Activated CD8-positive, alpha-beta memory T cell treated with anti-CD3 and anti-CD28 coated beads for 1 hour (primary cell): ENCODE measurements at regions not wholly inside any gene's neighbourhood (a gene's known extent, or its start where the extent isn't known, plus 50 kb on each side); places are given as distances from the start of the nearest gene placed in this dataset.

Experiments used
- DNase-seq, 2 donors: peaks; one replicate each; pipeline ENCODE4 v3.0.0-alpha.2; 2020; ENCODE audit warnings: low read depth in 1 of 2; ENCODE audit errors: extremely low read depth in 1 of 2

- DNase-seq = no peak
Measured at GRCh38 chr12:89817501-89818226, 109.0 kb upstream of the ATP2B1 start.

GRCh38 chr12:89815225-89815624 is 106.6 kb upstream of the ATP2B1 start:
- DNase-seq = no peak

GRCh38 chr12:89803412-89803811 is 94.8 kb upstream of the ATP2B1 start:
- no peak for DNase-seq

- DNase-seq = no peak
Measured at GRCh38 chr12:89801284-89801683, 92.6 kb upstream of the ATP2B1 start.

GRCh38 chr12:89800435-89800834 is 91.8 kb upstream of the ATP2B1 start:
- no peak for DNase-seq

- no peak for DNase-seq
Measured at GRCh38 chr12:89799316-89799715, 90.7 kb upstream of the ATP2B1 start.

GRCh38 chr12:89797436-89797835 is 88.8 kb upstream of the ATP2B1 start:
- no peak for DNase-seq

- no peak for DNase-seq
Measured at GRCh38 chr12:89796798-89797382, 88.3 kb upstream of the ATP2B1 start.

GRCh38 chr12:89793946-89794345 is 85.3 kb upstream of the ATP2B1 start:
- no peak for DNase-seq

GRCh38 chr12:89791286-89791685 is 82.6 kb upstream of the ATP2B1 start:
- DNase-seq = no peak

GRCh38 chr12:89789862-89790261 is 81.2 kb upstream of the ATP2B1 start:
- no peak for DNase-seq

- DNase-seq = no peak
Measured at GRCh38 chr12:89787763-89788162, 79.1 kb upstream of the ATP2B1 start.

- no peak for DNase-seq
Measured at GRCh38 chr12:89786177-89786810, 77.7 kb upstream of the ATP2B1 start.

GRCh38 chr12:89783359-89784060 is 74.9 kb upstream of the ATP2B1 start:
- no peak for DNase-seq

GRCh38 chr12:89782807-89783206 is 74.2 kb upstream of the ATP2B1 start:
- DNase-seq = no peak

- no peak for DNase-seq
Measured at GRCh38 chr12:89781946-89782550, 73.4 kb upstream of the ATP2B1 start.

- no peak for DNase-seq
Measured at GRCh38 chr12:89781156-89781555, 72.5 kb upstream of the ATP2B1 start.

- no peak for DNase-seq
Measured at GRCh38 chr12:89779090-89779489, 70.5 kb upstream of the ATP2B1 start.

- no peak for DNase-seq
Measured at GRCh38 chr12:89777733-89778379, 69.2 kb upstream of the ATP2B1 start.

- no peak for DNase-seq
Measured at GRCh38 chr12:89775986-89776365, 67.3 kb upstream of the ATP2B1 start.
